Heart left ventricle (tissue), 13 donors: ENCODE measurements at regions not wholly inside any gene's neighbourhood (a gene's known extent, or its start where the extent isn't known, plus 50 kb on each side); places are given as distances from the start of the nearest gene placed in this dataset.

Source experiments
- CTCF ChIP-seq, 12 donors: fragments of 200-600 bp; sonication (generic) in 4 of 12; IDR thresholded peaks; one replicate each; pipeline versions ENCODE4 v1.5.0 to v1.8.0; 2018 to 2022; ENCODE audit warnings: antibody characterized with exemption in 12 of 12, mild to moderate bottlenecking in 5 of 12
- POLR2A ChIP-seq, 2 donors: fragments of 450-650 bp; IDR thresholded peaks; one replicate each; pipeline ENCODE4 v1.6.1; 2017; ENCODE audit warnings: antibody characterized with exemption in 2 of 2, mild to moderate bottlenecking in 2 of 2, moderate library complexity in 2 of 2
- donor health status: ischemic (EF 13 %, LVEDD 7.1; RV severe dilation, severe dysfunction).
- donor health status: DM: no; HTN: yes; CAD: no.
- donor health status: DM: no; HTN: no; CAD: no.
- donor health status: ischemic (EF 25% LVEDD 6.9; RV normal size, moderate dysfunction).
- donor health status: ischemic (EF 25% LVEDD 5.7; RV mildly dilated, moderate dysfunction).
- donor health status: ischemic (EF 35%, LVEDD 5.7; RV mildly dilated, moderate dysfunction).
- donor health status: nonischemic (EF 11% LVEDD 7.7; RV severe dilation, severe dysfunction).
- donor health status: DM: yes; HTN: yes; CAD: no.
- donor health status: PGD.
- donor health status: ischemic (EF 29% LVEDD 5.4; RV normal size, mild dysfunction).
- donor health status: nonischemic (EF 23%, LVEDD 6.1; RV moderate dilation, normal function).

GRCh38 chr3:166917437-166917836 is 462.7 kb downstream of the ZBBX start:
- TF ChIP-seq CTCF (IDR thresholded peaks at IDR 0.05): no peak
- no peak for TF ChIP-seq POLR2A (IDR thresholded peaks at IDR 0.05)
